ENCODE measurements at regions not wholly inside any gene's neighbourhood (a gene's known extent, or its start where the extent isn't known, plus 50 kb on each side); places are given as distances from the start of the nearest gene placed in this dataset.

DNA sequence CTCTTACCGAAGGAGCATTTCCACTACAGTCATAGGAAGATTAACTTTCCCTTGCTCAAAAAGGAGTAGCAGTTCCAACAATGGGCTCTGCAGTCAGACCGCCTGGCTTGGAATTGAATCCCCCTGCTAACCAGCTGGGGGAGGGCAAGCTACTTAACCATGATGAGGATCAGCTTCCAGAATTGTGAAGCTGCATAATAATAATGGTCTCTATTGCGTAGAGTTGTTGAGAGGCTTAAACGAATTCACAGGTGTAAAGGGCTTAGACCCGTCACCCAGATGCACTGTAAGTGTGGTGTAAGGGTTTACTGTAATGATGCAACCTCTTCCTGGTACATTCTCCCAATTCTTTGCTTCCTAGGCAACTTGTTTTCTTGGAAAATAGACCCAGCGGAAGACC, 185.2 kb upstream of the RGMA start (continued):
- TF ChIP-seq, protein P1, sequence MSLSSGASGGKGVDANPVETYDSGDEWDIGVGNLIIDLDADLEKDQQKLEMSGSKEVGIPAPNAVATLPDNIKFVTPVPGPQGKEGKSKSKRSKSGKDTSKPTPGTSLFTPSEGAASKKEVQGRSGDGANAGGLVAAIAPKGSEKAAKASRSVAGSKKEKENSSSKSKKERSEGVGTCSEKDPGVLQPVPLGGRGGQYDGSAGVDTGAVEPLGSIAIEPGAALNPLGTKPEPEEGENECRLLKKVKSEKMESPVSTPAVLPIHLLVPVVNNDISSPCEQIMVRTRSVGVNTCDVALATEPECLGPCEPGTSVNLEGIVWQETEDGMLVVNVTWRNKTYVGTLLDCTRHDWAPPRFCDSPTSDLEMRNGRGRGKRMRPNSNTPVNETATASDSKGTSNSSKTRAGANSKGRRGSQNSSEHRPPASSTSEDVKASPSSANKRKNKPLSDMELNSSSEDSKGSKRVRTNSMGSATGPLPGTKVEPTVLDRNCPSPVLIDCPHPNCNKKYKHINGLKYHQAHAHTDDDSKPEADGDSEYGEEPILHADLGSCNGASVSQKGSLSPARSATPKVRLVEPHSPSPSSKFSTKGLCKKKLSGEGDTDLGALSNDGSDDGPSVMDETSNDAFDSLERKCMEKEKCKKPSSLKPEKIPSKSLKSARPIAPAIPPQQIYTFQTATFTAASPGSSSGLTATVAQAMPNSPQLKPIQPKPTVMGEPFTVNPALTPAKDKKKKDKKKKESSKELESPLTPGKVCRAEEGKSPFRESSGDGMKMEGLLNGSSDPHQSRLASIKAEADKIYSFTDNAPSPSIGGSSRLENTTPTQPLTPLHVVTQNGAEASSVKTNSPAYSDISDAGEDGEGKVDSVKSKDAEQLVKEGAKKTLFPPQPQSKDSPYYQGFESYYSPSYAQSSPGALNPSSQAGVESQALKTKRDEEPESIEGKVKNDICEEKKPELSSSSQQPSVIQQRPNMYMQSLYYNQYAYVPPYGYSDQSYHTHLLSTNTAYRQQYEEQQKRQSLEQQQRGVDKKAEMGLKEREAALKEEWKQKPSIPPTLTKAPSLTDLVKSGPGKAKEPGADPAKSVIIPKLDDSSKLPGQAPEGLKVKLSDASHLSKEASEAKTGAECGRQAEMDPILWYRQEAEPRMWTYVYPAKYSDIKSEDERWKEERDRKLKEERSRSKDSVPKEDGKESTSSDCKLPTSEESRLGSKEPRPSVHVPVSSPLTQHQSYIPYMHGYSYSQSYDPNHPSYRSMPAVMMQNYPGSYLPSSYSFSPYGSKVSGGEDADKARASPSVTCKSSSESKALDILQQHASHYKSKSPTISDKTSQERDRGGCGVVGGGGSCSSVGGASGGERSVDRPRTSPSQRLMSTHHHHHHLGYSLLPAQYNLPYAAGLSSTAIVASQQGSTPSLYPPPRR (CRISPR knock-in tag; IDR thresholded peaks at IDR 0.05; ENCODE audit: borderline replicate concordance), result no peak
- TF ChIP-seq SAFB (IDR thresholded peaks at IDR 0.05; ENCODE audit: borderline replicate concordance, low read depth, low read length), result no peak
- no peak for TF ChIP-seq HDAC1 (IDR thresholded peaks at IDR 0.05)
- no peak for TF ChIP-seq ZNF239 (CRISPR knock-in tag; IDR thresholded peaks at IDR 0.05)
- TF ChIP-seq RBM25 (IDR thresholded peaks at IDR 0.05; ENCODE audit: low read depth, low read length, severe bottlenecking), result no peak
- TF ChIP-seq, protein P2, sequence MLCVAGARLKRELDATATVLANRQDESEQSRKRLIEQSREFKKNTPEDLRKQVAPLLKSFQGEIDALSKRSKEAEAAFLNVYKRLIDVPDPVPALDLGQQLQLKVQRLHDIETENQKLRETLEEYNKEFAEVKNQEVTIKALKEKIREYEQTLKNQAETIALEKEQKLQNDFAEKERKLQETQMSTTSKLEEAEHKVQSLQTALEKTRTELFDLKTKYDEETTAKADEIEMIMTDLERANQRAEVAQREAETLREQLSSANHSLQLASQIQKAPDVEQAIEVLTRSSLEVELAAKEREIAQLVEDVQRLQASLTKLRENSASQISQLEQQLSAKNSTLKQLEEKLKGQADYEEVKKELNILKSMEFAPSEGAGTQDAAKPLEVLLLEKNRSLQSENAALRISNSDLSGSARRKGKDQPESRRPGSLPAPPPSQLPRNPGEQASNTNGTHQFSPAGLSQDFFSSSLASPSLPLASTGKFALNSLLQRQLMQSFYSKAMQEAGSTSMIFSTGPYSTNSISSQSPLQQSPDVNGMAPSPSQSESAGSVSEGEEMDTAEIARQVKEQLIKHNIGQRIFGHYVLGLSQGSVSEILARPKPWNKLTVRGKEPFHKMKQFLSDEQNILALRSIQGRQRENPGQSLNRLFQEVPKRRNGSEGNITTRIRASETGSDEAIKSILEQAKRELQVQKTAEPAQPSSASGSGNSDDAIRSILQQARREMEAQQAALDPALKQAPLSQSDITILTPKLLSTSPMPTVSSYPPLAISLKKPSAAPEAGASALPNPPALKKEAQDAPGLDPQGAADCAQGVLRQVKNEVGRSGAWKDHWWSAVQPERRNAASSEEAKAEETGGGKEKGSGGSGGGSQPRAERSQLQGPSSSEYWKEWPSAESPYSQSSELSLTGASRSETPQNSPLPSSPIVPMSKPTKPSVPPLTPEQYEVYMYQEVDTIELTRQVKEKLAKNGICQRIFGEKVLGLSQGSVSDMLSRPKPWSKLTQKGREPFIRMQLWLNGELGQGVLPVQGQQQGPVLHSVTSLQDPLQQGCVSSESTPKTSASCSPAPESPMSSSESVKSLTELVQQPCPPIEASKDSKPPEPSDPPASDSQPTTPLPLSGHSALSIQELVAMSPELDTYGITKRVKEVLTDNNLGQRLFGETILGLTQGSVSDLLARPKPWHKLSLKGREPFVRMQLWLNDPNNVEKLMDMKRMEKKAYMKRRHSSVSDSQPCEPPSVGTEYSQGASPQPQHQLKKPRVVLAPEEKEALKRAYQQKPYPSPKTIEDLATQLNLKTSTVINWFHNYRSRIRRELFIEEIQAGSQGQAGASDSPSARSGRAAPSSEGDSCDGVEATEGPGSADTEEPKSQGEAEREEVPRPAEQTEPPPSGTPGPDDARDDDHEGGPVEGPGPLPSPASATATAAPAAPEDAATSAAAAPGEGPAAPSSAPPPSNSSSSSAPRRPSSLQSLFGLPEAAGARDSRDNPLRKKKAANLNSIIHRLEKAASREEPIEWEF (CRISPR knock-in tag; IDR thresholded peaks at IDR 0.05), result no peak

All from K562 (cell line).